ENCODE measurements at regions not wholly inside any gene's neighbourhood (a gene's known extent, or its start where the extent isn't known, plus 50 kb on each side); places are given as distances from the start of the nearest gene placed in this dataset.

DNA sequence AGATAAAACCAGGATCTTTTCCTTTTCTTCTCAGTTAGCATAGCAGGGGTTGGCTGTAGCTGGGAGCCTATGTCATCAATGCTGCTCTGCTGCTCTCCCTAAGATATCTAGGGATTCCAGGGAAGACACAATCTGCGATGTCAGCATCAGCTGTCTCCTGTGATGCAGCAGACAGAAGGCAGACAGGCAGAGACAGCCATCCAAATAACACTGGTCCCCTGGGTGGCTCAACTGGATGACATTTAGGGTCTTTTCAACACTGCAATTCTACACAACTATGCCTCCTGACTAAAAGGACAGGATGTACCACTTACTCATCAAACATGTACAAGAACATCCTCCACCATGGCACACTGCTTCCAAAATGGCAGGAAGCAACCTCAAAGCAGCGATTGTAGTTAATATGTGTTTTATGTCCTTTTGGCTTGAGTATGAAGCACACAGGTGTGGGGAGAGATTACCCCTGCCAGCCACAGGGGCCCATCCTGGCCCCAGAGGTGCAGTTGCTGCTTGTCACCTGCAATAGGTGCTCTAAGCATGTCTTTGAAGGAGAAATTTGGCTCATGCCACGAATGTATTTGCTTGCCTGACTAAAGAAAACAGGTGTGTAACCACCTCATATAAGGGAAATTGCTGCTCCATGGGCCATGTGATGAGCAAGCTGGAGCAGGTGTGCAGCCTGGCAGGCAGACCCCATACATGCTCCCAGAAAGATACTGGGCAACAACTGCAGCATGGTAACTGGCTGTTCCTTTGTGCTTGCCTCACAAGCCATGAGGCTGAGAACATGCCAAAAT lies 357.8 kb downstream of the VPS13C start:
- TF ChIP-seq ZNF398 (CRISPR knock-in tag; IDR thresholded peaks at IDR 0.05) (no peak), CTCF (IDR thresholded peaks at IDR 0.05 in 2 of 3, conservative IDR thresholded peaks at IDR 0.05 in 1 of 3; ENCODE audit: insufficient read depth in 2 of 3, low read depth in 1 of 3, low read length in 3 of 3) (no peak)

Data from K562 (cell line).